Esophagus muscularis mucosa (tissue), 4 donors: ENCODE measurements at regions not wholly inside any gene's neighbourhood (a gene's known extent, or its start where the extent isn't known, plus 50 kb on each side); places are given as distances from the start of the nearest gene placed in this dataset.

Experiments
- DNase-seq: peaks from one replicate; pipeline ENCODE4 v3.0.0-alpha.2; 2017; ENCODE audit errors: extremely low spot score
- H3K27ac ChIP-seq, 4 donors: fragments of 200-600 bp; sonication (generic); replicated peaks in 1 of 4; 1 replicate in 3 of 4; 2 replicates in 1 of 4; pipeline ENCODE4 v1.5.1; 2016 to 2019; ENCODE audit warnings: mild to moderate bottlenecking in 1 of 4
- H3K27me3 ChIP-seq, 4 donors: fragments of 200-600 bp; sonication (generic); one replicate each; pipeline versions ENCODE4 v1.5.1 to v1.6.0; 2016 to 2019
- H3K36me3 ChIP-seq, 4 donors: fragments of 200-600 bp; sonication (generic); one replicate each; pipeline ENCODE4 v1.5.1; 2016 to 2019
- H3K4me1 ChIP-seq, 4 donors: fragments of 200-600 bp; sonication (generic); one replicate each; pipeline ENCODE4 v1.5.1; 2016 to 2019
- H3K4me3 ChIP-seq, 4 donors: fragments of 200-600 bp; sonication (generic); 1 replicate in 2 of 4; 2 replicates in 2 of 4; pipeline ENCODE4 v1.5.1; 2016 to 2019; ENCODE audit warnings: mild to moderate bottlenecking in 4 of 4, moderate library complexity in 1 of 4
- H3K9me3 ChIP-seq, 4 donors: fragments of 200-600 bp; sonication (generic); 1 replicate in 3 of 4; 2 replicates in 1 of 4; pipeline ENCODE4 v1.5.1; 2016 to 2019
- EP300 ChIP-seq: sonication (generic); formaldehyde crosslinking; IDR thresholded peaks from one replicate; pipeline ENCODE4 v1.6.1; 2017; ENCODE audit warnings: antibody characterized with exemption
- POLR2A ChIP-seq: fragments of 450-650 bp; IDR thresholded peaks from one replicate; pipeline ENCODE4 v1.6.1; 2017; ENCODE audit warnings: antibody characterized with exemption, moderate library complexity, mild to moderate bottlenecking, low read depth
- POLR2AphosphoS5 ChIP-seq, 2 donors: sonication (generic); formaldehyde crosslinking; IDR thresholded peaks; one replicate each; pipeline ENCODE4 v1.6.1; 2017; ENCODE audit warnings: antibody characterized with exemption in 2 of 2
- WGBS: methylation state at CpG from one replicate; pipeline ENCODE4 v1.1.5; 2018; 5-methylcytosine and 5-hydroxymethylcytosine counted together
- intact Hi-C: fragments of 100-400 bp; cut with DNase I; formaldehyde crosslinking; loops from one replicate; pipeline ENCODE4 v1.15.1; 2023
- TF ChIP-seq, protein P1 (sequence below), 3 experiments: fragments of 200-600 bp in 2 of 3; fragments of 450-650 bp in 1 of 3; sonication (generic) in 2 of 3; IDR thresholded peaks; one replicate each; pipeline ENCODE4 v1.5.1; 2017 to 2019; ENCODE audit warnings: antibody characterized with exemption in 3 of 3, mild to moderate bottlenecking in 2 of 3, moderate library complexity in 1 of 3

DNA sequence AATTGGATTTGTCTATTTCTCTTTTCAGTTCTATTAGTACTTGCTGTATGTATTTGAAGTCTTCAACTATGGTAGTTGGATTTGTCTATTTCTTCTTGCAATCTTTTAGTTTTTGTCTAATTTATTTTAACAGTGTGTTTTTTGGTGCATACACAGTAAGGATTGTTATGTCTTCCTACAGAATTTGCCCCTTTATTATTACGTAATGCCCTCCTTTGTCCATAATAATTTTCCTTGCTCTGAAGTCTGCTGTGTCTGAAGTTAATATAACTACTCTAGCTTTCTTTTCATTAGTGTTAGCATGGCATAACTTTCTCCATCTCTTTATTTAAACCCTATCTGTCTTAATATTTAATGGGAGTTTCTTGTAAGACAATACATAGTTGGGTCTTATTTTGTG is 105.1 kb upstream of the STT3B start:
- H3K4me1 ChIP-seq = no peaks in the 10 kb centered on the region
- TF ChIP-seq EP300 (no peak), POLR2AphosphoS5 (IDR thresholded peaks at IDR 0.05) (no peak), POLR2A (no peak)
- TF ChIP-seq, protein P1, sequence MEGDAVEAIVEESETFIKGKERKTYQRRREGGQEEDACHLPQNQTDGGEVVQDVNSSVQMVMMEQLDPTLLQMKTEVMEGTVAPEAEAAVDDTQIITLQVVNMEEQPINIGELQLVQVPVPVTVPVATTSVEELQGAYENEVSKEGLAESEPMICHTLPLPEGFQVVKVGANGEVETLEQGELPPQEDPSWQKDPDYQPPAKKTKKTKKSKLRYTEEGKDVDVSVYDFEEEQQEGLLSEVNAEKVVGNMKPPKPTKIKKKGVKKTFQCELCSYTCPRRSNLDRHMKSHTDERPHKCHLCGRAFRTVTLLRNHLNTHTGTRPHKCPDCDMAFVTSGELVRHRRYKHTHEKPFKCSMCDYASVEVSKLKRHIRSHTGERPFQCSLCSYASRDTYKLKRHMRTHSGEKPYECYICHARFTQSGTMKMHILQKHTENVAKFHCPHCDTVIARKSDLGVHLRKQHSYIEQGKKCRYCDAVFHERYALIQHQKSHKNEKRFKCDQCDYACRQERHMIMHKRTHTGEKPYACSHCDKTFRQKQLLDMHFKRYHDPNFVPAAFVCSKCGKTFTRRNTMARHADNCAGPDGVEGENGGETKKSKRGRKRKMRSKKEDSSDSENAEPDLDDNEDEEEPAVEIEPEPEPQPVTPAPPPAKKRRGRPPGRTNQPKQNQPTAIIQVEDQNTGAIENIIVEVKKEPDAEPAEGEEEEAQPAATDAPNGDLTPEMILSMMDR (IDR thresholded peaks at IDR 0.05) = no peak
- DNase-seq = no peak
- no peak overlapping the region for H3K27ac ChIP-seq
- H3K9me3 ChIP-seq = no peaks in the 10 kb centered on the region
- H3K27me3 ChIP-seq = no peaks in the 10 kb centered on the region
- intact Hi-C loops = no loop called here
- H3K36me3 ChIP-seq = no peaks in the 10 kb centered on the region
- no peak overlapping the region for H3K4me3 ChIP-seq
- 91% methylated on average over 1 of the region's 1 CpG for WGBS

DNA sequence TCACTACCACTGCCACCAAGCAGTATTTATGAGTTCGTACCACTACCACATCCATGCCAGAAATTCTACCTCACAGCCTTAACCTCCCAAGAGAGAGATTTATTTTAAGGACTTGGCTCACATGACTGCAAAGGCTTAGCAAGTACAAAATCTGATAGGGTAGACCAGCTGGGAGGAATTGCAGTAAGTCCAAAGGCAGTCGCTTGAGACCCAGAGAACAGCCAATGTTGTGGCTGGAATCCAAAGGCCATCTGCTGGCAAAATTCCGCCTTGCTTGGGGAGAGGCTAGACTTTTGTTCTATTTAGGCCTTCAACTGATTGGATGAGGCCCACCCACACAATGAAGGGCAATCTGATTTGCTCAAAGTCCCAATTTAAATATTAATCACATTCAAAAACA is 101.4 kb upstream of the STT3B start:
- TF ChIP-seq POLR2A = no peak
- TF ChIP-seq, protein P1 (IDR thresholded peaks at IDR 0.05) = no peak
- no peak for TF ChIP-seq POLR2AphosphoS5 (IDR thresholded peaks at IDR 0.05)
- TF ChIP-seq EP300 = no peak

DNA sequence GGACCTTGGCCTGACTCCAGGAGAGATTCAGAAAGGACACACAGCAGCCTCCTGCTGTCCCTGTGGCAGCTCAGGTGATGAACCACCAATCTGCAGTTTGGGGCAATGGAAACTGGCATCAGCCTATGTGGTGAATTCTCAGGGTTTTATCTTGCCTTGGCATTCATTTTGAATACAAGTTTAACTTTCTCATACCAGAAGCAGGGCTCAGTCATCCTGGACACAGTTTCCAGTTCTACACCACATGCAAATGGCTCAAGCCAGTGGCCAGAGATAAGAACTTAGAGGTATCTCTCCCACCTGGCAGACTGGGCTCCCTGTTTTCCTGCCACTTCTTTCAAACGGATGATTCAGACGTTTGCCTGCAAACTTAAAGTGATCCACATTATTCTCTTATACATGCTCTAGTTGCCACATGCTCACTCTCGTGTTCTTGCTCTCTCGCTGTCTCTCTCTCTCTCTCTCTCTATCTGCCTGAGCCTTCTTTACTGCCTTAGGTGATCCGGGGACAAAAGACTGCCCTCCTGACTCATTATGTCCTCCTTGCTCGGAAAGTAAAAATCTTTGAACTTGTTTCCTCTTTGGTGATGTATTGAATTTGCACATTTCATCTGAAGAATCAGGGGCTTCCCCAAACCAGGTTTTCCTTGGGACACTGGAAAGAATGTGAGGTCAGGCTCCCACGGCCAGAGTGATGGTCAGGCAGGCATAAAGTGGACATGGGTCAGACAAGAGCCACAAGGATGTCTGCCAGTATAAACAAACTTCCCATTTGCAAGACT is 99.6 kb upstream of the STT3B start:
- H3K9me3 ChIP-seq = peaks cover 0 to 11% (median 3%) of the 10 kb centered on the region in 4 donors
- intact Hi-C loops = no loop called here
- no peaks in the 10 kb centered on the region for H3K27me3 ChIP-seq
- no peak for DNase-seq
- H3K4me1 ChIP-seq = no peaks in the 10 kb centered on the region
- no peak overlapping the region for H3K27ac ChIP-seq
- 71% methylated on average over 7 of the region's 7 CpGs for WGBS
- TF ChIP-seq EP300 = no peak
- TF ChIP-seq, protein P1 (IDR thresholded peaks at IDR 0.05) = no peak
- TF ChIP-seq POLR2A = no peak
- no peak for TF ChIP-seq POLR2AphosphoS5 (IDR thresholded peaks at IDR 0.05)
- no peak overlapping the region for H3K4me3 ChIP-seq
- H3K36me3 ChIP-seq = no peaks in the 10 kb centered on the region

More for the DNA sequence above, 101.4 kb upstream of the STT3B start:
- Histone ChIP-seq H3K9me3 (peaks cover 0 to 5% (median 0%) of the 10 kb centered on the region in 4 donors), H3K27ac (no peak overlapping the region), H3K4me3 (no peak overlapping the region), H3K36me3 (no peaks in the 10 kb centered on the region), H3K4me1 (no peaks in the 10 kb centered on the region), H3K27me3 (no peaks in the 10 kb centered on the region)
- intact Hi-C loops = no loop called here
- no peak for DNase-seq
- WGBS = 86% methylated on average over 3 of the region's 3 CpGs

DNA sequence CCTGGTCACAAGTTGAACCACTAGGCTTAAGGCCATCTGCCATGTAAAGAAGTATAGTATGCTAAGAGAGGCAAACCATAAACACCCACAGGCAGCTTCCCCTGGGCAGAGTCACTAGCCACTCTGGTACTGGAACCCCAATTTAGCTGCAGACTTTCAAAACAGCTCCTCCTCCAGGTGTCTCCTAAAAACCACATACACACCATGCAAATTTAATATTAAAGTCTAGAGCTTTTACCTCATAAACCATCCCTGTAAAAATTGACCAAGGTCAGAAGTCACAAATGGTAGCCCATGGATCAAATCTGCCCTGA is 99.1 kb upstream of the STT3B start:
- Histone ChIP-seq H3K9me3 (peaks cover 0 to 11% (median 3%) of the 10 kb centered on the region in 4 donors), H3K36me3 (no peaks in the 10 kb centered on the region), H3K27ac (no peak overlapping the region), H3K4me3 (no peak overlapping the region), H3K27me3 (no peaks in the 10 kb centered on the region), H3K4me1 (no peaks in the 10 kb centered on the region)
- TF ChIP-seq, protein P1 (IDR thresholded peaks at IDR 0.05) = no peak
- no peak for DNase-seq
- intact Hi-C loops = no loop called here

DNA sequence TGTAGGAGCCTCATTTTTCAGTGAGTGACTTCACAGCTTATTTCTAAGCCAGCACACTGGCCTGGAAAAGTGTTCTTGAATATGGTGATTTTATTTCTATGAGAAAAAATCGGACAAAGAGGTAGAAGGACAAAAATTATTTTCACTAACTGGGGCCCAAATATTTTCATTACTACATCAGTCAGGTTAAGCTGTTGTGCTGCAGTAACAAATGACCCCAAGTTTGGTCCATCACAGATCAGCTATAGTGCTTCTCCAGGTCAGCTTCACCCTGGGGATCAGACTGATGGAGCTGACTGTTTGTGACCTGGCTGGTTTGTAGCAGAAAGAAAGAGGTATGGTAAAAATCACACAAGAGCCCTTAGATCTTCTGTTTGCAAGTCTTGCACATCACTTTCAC is 97.9 kb upstream of the STT3B start:
- H3K9me3 ChIP-seq = peaks cover 0 to 11% (median 3%) of the 10 kb centered on the region in 4 donors
- no peaks in the 10 kb centered on the region for H3K4me1 ChIP-seq
- WGBS = 89% methylated on average over 1 of the region's 1 CpG
- DNase-seq = no peak
- H3K27ac ChIP-seq = no peak overlapping the region
- intact Hi-C loops = no loop called here
- H3K4me3 ChIP-seq = no peak overlapping the region
- TF ChIP-seq POLR2AphosphoS5 (IDR thresholded peaks at IDR 0.05) = no peak
- no peak for TF ChIP-seq EP300
- TF ChIP-seq, protein P1 (IDR thresholded peaks at IDR 0.05) = no peak
- TF ChIP-seq POLR2A = no peak
- no peaks in the 10 kb centered on the region for H3K36me3 ChIP-seq
- H3K27me3 ChIP-seq = no peaks in the 10 kb centered on the region
